Activated CD8-positive, alpha-beta T cell treated with anti-CD3 and anti-CD28 coated beads for 36 hours (primary cell): ENCODE measurements at regions not wholly inside any gene's neighbourhood (a gene's known extent, or its start where the extent isn't known, plus 50 kb on each side); places are given as distances from the start of the nearest gene placed in this dataset.

Experiments
- ATAC-seq: fragments of 200-7000 bp; cut with Tn5 transposase; one replicate; pipeline ENCODE4 v1.10.0; 2021; ENCODE audit warnings: mild to moderate bottlenecking, moderate library complexity
- CTCF ChIA-PET: fragments of 350-600 bp; sonication (Branson Sonifier 250); formaldehyde crosslinking; loops from one replicate; lab custom pipeline; 2021; ENCODE audit warnings: antibody characterized with exemption; lab: Charles Lee
- POLR2A ChIA-PET: fragments of 350-600 bp; sonication (Branson Sonifier 250); formaldehyde crosslinking; loops from one replicate; lab custom pipeline; 2021; ENCODE audit warnings: antibody characterized with exemption; lab: Charles Lee
- DNase-seq: peaks from one replicate; pipeline ENCODE4 v3.0.0-alpha.2; 2020
- H3K27ac Mint-ChIP-seq: one replicate; pipeline ENCODE4 v1.8.0; 2021; ENCODE audit warnings: mild to moderate bottlenecking, mixed read lengths
- H3K27me3 Mint-ChIP-seq: one replicate; pipeline ENCODE4 v1.8.0; 2021; ENCODE audit warnings: mixed read lengths
- H3K36me3 Mint-ChIP-seq: one replicate; pipeline ENCODE4 v1.8.0; 2021; ENCODE audit warnings: low read depth, mixed read lengths
- H3K4me1 Mint-ChIP-seq: one replicate; pipeline ENCODE4 v1.8.0; 2021; ENCODE audit warnings: low read depth, mixed read lengths
- H3K4me3 Mint-ChIP-seq: one replicate; pipeline ENCODE4 v1.8.0; 2021; ENCODE audit warnings: mild to moderate bottlenecking, moderate library complexity, mixed read lengths
- H3K9me3 Mint-ChIP-seq: one replicate; pipeline ENCODE4 v1.8.0; 2021; ENCODE audit warnings: mixed read lengths
- CTCF ChIP-seq: fragments of 200-600 bp; IDR thresholded peaks from one replicate; pipeline ENCODE4 v1.8.0; 2022; ENCODE audit warnings: antibody characterized with exemption, mild to moderate bottlenecking
- intact Hi-C: fragments of 100-400 bp; cut with micrococcal nuclease; formaldehyde crosslinking; loops from one replicate; pipeline ENCODE4 v1.10.0; 2022

- CTCF ChIA-PET = no interaction called here
- ATAC-seq (no peak), DNase-seq (no peak)
- POLR2A ChIA-PET = no interaction called here
- no peak for TF ChIP-seq CTCF
- H3K9me3 Mint-ChIP-seq = no peaks in the 10 kb centered on the region
- intact Hi-C loops = no loop called here
- no peak overlapping the region for H3K27ac Mint-ChIP-seq
- no peaks in the 10 kb centered on the region for H3K4me1 Mint-ChIP-seq
- H3K4me3 Mint-ChIP-seq = no peak overlapping the region
- no peaks in the 10 kb centered on the region for H3K27me3 Mint-ChIP-seq
- no peaks in the 10 kb centered on the region for H3K36me3 Mint-ChIP-seq
Measured at GRCh38 chr5:86127696-86128095, 490.0 kb upstream of the COX7C start.

- no peaks in the 10 kb centered on the region for H3K4me1 Mint-ChIP-seq
- no peaks in the 10 kb centered on the region for H3K27me3 Mint-ChIP-seq
- no peak overlapping the region for H3K27ac Mint-ChIP-seq
- DNase-seq (no peak), ATAC-seq (no peak)
- CTCF ChIA-PET = no interaction called here
- POLR2A ChIA-PET = no interaction called here
- peaks cover 1% of the 10 kb centered on the region for H3K9me3 Mint-ChIP-seq
- H3K36me3 Mint-ChIP-seq = no peaks in the 10 kb centered on the region
- TF ChIP-seq CTCF = no peak
- no peak overlapping the region for H3K4me3 Mint-ChIP-seq
- intact Hi-C loops = no loop called here
Measured at GRCh38 chr5:86129009-86129408, 488.7 kb upstream of the COX7C start.

GRCh38 chr5:86137297-86137696, 480.4 kb upstream of the COX7C start:
- DNase-seq = no peak
- H3K4me3 Mint-ChIP-seq = no peak overlapping the region
- intact Hi-C loops = no loop called here
- TF ChIP-seq CTCF = no peak
- ChIA-PET CTCF (interaction anchor here (1.2 kb wide), 1 partner anchor 12 kb away, joined by 4 read pairs; no protein-coding TSS in a partner anchor), POLR2A (no interaction called here)
- H3K36me3 Mint-ChIP-seq = no peaks in the 10 kb centered on the region
- H3K9me3 Mint-ChIP-seq = peaks cover 1% of the 10 kb centered on the region
- H3K27me3 Mint-ChIP-seq = no peaks in the 10 kb centered on the region
- ATAC-seq = no peak
- H3K27ac Mint-ChIP-seq = no peak overlapping the region
- H3K4me1 Mint-ChIP-seq = no peaks in the 10 kb centered on the region

- Mint-ChIP-seq H3K9me3 (peaks cover 3% of the 10 kb centered on the region), H3K27ac (no peak overlapping the region), H3K27me3 (no peaks in the 10 kb centered on the region), H3K4me1 (no peaks in the 10 kb centered on the region), H3K4me3 (no peak overlapping the region), H3K36me3 (no peaks in the 10 kb centered on the region)
- intact Hi-C loops = no loop called here
- TF ChIP-seq CTCF = no peak
- no peak for ATAC-seq
- ChIA-PET CTCF (no interaction called here), POLR2A (no interaction called here)
- DNase-seq = no peak
Measured at GRCh38 chr5:86143837-86144236, 473.9 kb upstream of the COX7C start.

GRCh38 chr5:86152988-86153560, 464.7 kb upstream of the COX7C start:
- ATAC-seq (no peak), DNase-seq (no peak)
- TF ChIP-seq CTCF = no peak
- Mint-ChIP-seq H3K4me3 (no peak overlapping the region), H3K9me3 (no peaks in the 10 kb centered on the region), H3K36me3 (no peaks in the 10 kb centered on the region), H3K27me3 (no peaks in the 10 kb centered on the region), H3K27ac (no peak overlapping the region), H3K4me1 (no peaks in the 10 kb centered on the region)
- CTCF ChIA-PET = no interaction called here
- intact Hi-C loops = no loop called here
- POLR2A ChIA-PET = no interaction called here
